ENCODE measurements at regions not wholly inside any gene's neighbourhood (a gene's known extent, or its start where the extent isn't known, plus 50 kb on each side); places are given as distances from the start of the nearest gene placed in this dataset.

DNA sequence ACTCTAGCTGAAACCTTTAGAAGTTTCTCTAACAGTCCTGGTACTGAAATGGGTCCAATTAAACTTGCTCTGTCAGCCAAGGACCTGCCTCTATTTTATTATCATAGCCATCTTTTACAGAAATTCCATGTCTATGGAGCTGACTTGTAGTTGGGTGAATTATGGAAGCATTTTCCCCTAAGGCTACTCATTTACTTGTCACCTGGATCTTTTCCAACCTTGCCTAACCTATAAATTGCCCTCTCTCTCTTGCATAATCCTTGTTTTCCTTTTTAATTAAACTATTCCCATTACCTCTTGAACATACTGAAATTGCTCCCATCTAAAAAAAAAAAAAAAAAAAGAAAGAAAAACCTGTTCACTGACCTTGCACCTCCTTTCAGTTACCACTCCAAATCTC lies 74.6 kb upstream of the DOK6 start:
- no peak overlapping the region for H3K27ac Mint-ChIP-seq (ENCODE audit: low read depth, unreplicated experiment)
- H3K36me3 Mint-ChIP-seq (ENCODE audit: insufficient read depth, unreplicated experiment): peaks cover 6% of the 10 kb centered on the region
- intact Hi-C loops (cut with micrococcal nuclease): no loop called here
- POLR2A ChIA-PET: no interaction called here
- CTCF ChIA-PET: interaction anchor here (0.6 kb wide), 1 partner anchor 210 kb away, joined by 3 read pairs; no protein-coding TSS in a partner anchor
- DNase-seq (ENCODE audit: unreplicated experiment): peak; percentile 40
- H3K27me3 Mint-ChIP-seq (ENCODE audit: insufficient read depth, unreplicated experiment): peaks cover 22% of the 10 kb centered on the region
- H3K9me3 Mint-ChIP-seq (ENCODE audit: unreplicated experiment): no peaks in the 10 kb centered on the region
- no peak overlapping the region for H3K4me3 Mint-ChIP-seq (ENCODE audit: unreplicated experiment)
- H3K4me1 Mint-ChIP-seq (ENCODE audit: insufficient read depth, unreplicated experiment): no peaks in the 10 kb centered on the region
- no TSS peak for BruUV-seq (replicated peaks)
- TF ChIP-seq, protein P1, sequence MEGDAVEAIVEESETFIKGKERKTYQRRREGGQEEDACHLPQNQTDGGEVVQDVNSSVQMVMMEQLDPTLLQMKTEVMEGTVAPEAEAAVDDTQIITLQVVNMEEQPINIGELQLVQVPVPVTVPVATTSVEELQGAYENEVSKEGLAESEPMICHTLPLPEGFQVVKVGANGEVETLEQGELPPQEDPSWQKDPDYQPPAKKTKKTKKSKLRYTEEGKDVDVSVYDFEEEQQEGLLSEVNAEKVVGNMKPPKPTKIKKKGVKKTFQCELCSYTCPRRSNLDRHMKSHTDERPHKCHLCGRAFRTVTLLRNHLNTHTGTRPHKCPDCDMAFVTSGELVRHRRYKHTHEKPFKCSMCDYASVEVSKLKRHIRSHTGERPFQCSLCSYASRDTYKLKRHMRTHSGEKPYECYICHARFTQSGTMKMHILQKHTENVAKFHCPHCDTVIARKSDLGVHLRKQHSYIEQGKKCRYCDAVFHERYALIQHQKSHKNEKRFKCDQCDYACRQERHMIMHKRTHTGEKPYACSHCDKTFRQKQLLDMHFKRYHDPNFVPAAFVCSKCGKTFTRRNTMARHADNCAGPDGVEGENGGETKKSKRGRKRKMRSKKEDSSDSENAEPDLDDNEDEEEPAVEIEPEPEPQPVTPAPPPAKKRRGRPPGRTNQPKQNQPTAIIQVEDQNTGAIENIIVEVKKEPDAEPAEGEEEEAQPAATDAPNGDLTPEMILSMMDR (IDR thresholded peaks at IDR 0.05; ENCODE audit: unreplicated experiment): no peak

DNA sequence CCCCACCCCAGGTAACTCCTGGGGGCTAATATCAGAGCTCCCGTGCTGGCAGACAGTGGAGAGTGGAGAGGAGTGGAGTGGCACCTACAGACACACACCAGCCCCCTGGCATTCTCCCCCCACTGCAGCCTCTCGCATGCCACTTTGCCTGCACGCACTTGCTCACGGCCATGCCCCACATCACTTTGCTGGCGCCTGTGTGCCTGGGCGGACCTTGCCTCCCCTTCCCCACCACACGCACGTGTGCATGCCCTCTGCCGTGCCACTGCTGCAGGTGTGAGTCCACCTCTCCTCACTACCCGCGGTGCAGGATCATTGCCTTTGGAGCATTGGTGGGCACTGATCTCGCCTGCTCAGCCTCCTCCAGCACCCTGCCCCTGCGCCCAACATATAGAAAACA lies 72.6 kb upstream of the DOK6 start:
- Mint-ChIP-seq H3K4me1 (ENCODE audit: insufficient read depth, unreplicated experiment) (no peaks in the 10 kb centered on the region), H3K9me3 (ENCODE audit: unreplicated experiment) (no peaks in the 10 kb centered on the region), H3K27me3 (ENCODE audit: insufficient read depth, unreplicated experiment) (peaks cover 22% of the 10 kb centered on the region), H3K36me3 (ENCODE audit: insufficient read depth, unreplicated experiment) (peaks cover 6% of the 10 kb centered on the region), H3K4me3 (ENCODE audit: unreplicated experiment) (no peak overlapping the region), H3K27ac (ENCODE audit: low read depth, unreplicated experiment) (no peak overlapping the region)
- CTCF ChIA-PET: interaction anchor here (0.6 kb wide), 2 partner anchors 26 to 544 kb away, joined by 4 read pairs; no protein-coding TSS in a partner anchor
- POLR2A ChIA-PET: no interaction called here
- no TSS peak for BruUV-seq (replicated peaks)
- TF ChIP-seq, protein P1 (IDR thresholded peaks at IDR 0.05; ENCODE audit: unreplicated experiment): no peak
- intact Hi-C loops (cut with micrococcal nuclease): no loop called here
- DNase-seq (ENCODE audit: unreplicated experiment): no peak

DNA sequence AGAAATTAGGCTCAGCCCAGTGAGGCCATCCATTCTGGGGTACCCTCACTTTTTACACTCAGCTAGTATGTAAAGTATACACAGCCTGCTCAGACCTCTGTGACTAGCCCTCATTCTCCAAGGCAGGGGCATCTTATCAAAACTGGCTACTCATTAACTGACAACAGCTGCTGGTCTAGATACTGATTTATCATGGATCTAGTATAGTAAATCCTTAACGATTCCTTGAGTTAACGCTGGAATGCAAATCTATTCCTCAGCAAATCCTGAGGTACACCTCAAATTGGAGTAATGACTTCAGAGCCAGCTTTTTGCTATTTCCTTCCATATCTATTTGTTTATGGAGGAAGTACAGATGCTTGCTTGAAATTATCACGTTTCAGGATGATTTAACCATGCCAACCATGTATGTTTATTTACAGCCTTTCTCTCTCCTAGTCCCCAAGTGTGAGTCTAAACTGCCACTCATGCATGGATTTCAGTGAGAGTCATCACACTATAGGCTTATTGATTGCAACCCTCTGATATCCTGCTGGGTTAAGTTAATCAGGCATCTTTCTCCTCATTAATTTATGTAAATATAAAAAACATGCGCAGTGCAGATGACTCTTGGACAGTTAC lies 70.2 kb upstream of the DOK6 start:
- Mint-ChIP-seq H3K36me3 (ENCODE audit: insufficient read depth, unreplicated experiment) (peaks cover 6% of the 10 kb centered on the region), H3K4me3 (ENCODE audit: unreplicated experiment) (no peak overlapping the region), H3K27me3 (ENCODE audit: insufficient read depth, unreplicated experiment) (peaks cover 20% of the 10 kb centered on the region), H3K9me3 (ENCODE audit: unreplicated experiment) (no peaks in the 10 kb centered on the region), H3K4me1 (ENCODE audit: insufficient read depth, unreplicated experiment) (no peaks in the 10 kb centered on the region), H3K27ac (ENCODE audit: low read depth, unreplicated experiment) (no peak overlapping the region)
- intact Hi-C loops (cut with micrococcal nuclease): no loop called here
- no peak for DNase-seq (ENCODE audit: unreplicated experiment)
- ChIA-PET POLR2A (interaction anchor here (0.7 to 1.7 kb wide), 2 partner anchors 10 to 626 kb away, joined by 3 read pairs; no protein-coding TSS in a partner anchor), CTCF (no interaction called here)
- BruUV-seq (replicated peaks): no TSS peak
- TF ChIP-seq, protein P1 (IDR thresholded peaks at IDR 0.05; ENCODE audit: unreplicated experiment): no peak

DNA sequence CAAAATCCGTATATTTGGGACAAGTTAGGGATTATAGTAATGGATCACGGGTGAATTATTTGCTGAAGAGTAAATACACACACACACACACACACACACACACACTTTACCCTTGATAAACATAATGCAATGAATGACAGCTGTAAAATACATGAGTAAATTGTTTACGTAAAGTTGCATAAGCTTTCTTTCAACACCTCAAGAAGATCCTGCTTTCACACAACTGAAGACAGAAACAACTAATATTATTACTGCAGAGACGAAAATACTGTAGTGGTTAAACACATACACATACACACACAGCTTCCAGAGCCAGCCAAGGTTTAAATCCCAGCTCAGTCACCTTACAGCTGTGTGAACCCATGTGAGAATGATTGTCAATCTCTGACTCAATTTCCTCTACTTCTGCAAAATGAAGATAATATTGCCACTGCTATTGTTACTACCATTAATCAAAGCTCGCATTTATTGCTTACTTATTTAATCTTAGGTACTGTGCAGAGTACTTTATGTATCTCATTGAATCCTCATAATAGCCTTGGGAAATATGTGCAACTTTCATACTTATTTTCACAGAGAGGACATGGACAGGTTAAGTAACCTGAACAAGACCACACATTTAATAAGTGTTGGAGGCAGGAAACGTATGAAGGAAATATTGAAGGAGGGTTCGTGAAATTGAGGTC lies 50.6 kb upstream of the DOK6 start:
- Mint-ChIP-seq H3K9me3 (ENCODE audit: unreplicated experiment) (no peaks in the 10 kb centered on the region), H3K4me3 (ENCODE audit: unreplicated experiment) (no peak overlapping the region), H3K4me1 (ENCODE audit: insufficient read depth, unreplicated experiment) (no peaks in the 10 kb centered on the region), H3K27ac (ENCODE audit: low read depth, unreplicated experiment) (no peak overlapping the region), H3K27me3 (ENCODE audit: insufficient read depth, unreplicated experiment) (peaks cover 38% of the 10 kb centered on the region), H3K36me3 (ENCODE audit: insufficient read depth, unreplicated experiment) (no peaks in the 10 kb centered on the region)
- BruUV-seq (replicated peaks): no TSS peak
- ChIA-PET CTCF (no interaction called here), POLR2A (no interaction called here)
- TF ChIP-seq, protein P1 (IDR thresholded peaks at IDR 0.05; ENCODE audit: unreplicated experiment): no peak
- intact Hi-C loops (cut with micrococcal nuclease): no loop called here
- peak; percentile 9 for DNase-seq (ENCODE audit: unreplicated experiment)
